GM18867 (cell line): ENCODE measurements at regions not wholly inside any gene's neighbourhood (a gene's known extent, or its start where the extent isn't known, plus 50 kb on each side); places are given as distances from the start of the nearest gene placed in this dataset.

Experiments used
- ATAC-seq: cut with Tn5 transposase; IDR thresholded peaks from one replicate; pipeline ENCODE4 v1.9.1; 2021; ENCODE audit warnings: mild to moderate bottlenecking, moderate library complexity; ENCODE audit not compliant: unreplicated experiment

- ATAC-seq = no peak
Measured at GRCh38 chr11:116231543-116231942, 541.2 kb downstream of the BUD13 start.

DNA sequence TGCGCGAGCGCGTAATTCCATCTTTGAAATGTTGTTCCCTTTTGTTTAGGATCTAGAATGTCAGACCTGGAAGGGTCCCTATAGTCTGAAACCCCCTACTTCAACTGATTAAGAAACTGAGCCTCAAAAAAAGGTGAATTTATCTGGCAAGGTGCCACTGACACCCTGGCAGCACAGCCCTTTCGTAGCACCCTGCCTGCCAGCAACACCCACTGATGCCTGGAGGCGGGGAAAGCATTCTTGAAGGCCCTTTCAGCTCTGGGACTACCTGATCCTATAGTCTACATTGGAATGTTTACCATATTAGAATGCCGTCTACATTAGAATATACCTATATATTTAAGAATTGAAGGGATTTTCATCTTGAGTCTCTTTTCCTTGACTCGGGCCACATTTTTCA is 542.3 kb downstream of the BUD13 start:
- ATAC-seq = no peak

- ATAC-seq = no peak
Measured at GRCh38 chr11:116229236-116229970, 543.4 kb downstream of the BUD13 start.

GRCh38 chr11:116226731-116227130 is 546.1 kb downstream of the BUD13 start:
- ATAC-seq = no peak

DNA sequence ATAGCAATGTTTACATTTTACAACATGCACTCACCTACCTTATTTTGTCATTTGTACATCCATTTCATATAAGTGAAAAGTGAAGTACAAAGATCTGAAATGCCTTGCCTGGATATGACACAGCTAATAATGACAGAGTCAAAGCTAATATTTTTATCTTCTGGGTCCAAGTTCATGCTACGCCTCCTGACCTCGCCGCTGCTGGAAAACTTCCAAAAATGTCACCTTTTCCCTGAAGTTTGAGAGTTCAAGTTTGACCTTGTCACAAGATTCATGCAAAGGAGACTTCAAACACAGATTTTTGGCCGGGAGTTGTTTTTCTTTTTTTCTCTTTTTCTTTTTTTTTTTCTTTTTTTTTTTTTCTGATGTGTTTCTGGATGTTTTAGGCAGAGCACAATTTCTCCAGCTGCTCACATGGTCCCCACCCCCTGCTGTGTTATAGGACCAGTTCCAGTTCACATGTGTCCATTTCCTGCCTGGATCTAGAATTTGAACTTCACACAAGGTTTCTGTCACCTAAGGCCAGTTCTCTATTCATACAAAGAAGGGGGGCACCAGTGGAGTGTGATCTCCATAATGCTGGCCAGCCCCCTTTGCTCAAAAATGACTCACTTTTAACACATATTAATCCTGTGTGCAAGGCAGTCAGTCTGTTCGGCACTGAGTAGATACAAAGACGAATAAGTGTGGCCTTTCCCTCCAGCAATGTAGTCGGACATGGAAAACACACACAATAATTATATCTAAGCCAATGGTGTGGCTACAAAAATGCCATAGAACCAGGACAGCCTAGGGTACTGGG is 546.8 kb downstream of the BUD13 start:
- ATAC-seq = no peak

- ATAC-seq = no peak
Measured at GRCh38 chr11:116225236-116225635, 547.6 kb downstream of the BUD13 start.

DNA sequence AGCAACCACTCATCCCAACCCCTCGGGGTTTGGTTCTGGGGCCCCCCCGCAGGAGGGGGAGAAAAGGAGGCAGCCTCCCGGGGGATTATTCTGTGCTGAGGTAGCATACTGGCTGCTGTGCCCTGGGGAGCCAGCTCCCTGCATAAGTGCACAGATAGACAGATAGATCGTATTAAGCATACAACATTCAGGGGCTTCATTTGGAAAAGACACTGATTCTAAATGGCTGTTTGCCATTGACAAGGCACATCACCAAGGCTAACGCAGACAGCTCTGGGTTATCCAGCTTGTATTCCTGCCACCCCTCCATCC is 547.9 kb downstream of the BUD13 start:
- no peak for ATAC-seq

GRCh38 chr11:116224154-116224888 is 548.5 kb downstream of the BUD13 start:
- peak; percentile 57 for ATAC-seq

- ATAC-seq = no peak
Measured at GRCh38 chr11:116221351-116221750, 551.4 kb downstream of the BUD13 start.

- ATAC-seq = no peak
Measured at GRCh38 chr11:116219171-116219635, 553.6 kb downstream of the BUD13 start.

DNA sequence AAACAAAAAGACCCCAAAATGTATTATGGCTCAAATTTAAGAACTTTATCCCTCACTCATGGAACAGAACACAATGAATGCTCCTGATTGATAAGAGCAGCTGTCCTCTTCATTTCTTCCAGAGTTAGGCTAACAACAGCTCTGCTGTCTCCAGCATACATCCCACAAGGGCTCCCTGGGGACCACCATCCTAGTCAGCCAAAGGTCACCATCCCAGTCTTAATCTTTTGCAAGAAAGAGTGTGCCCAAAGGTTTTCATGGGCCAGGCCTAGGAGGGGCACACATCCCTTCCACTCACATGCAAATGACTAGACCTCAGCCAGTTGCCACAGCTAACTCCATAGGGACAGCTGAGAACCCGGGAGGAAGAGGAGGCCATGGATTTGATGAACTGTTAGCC is 555.3 kb downstream of the BUD13 start:
- ATAC-seq = no peak

DNA sequence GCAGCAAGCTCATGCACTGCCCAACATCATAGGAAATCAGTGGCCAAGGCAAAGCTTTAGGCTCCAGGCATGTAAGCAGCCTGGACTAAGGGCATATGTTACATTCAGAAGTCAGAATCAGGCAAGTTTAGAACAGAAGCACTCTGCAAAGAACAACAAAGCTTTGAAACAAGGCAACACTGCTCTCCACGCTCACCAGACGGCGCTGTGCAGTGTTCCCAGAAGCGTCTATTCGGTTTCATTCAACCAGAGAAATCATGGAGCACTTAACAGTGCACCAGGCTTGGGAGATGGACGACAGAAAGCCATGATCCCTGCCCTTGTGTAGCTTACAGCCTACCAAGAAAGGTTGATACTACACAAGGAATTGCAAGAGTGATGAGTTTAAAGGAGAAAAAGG is 555.8 kb downstream of the BUD13 start:
- ATAC-seq = no peak

DNA sequence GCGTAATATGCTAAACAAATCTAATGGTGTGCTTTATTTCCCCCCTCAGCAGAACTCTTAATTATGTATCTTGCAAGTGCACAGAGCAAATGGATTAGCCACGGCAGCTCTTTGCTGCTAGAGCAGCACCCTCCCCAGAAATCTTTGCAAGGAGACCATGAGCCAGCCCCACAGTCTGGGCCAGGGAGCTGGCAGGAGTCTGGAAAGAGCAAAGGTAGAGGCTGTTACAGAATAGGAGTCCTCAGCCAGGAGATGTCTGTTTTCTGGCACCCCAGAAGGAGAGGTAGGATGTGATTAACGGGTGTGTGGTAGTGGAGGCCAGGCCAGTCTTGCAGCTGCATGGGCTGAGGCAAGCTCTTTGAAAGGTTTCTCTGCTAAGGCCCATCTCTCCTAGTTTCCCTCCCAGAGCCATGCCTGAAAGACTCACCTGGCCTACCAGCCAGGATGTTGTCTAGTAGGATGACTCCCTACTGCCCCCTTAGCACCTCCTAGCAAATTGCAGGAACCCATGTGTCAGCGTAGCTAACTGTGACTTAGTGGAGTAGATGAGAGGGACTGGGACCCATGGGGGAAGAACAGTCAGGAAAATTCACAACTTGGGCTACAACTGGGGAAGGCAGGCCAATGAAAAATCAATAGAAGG is 557.2 kb downstream of the BUD13 start:
- ATAC-seq = no peak

DNA sequence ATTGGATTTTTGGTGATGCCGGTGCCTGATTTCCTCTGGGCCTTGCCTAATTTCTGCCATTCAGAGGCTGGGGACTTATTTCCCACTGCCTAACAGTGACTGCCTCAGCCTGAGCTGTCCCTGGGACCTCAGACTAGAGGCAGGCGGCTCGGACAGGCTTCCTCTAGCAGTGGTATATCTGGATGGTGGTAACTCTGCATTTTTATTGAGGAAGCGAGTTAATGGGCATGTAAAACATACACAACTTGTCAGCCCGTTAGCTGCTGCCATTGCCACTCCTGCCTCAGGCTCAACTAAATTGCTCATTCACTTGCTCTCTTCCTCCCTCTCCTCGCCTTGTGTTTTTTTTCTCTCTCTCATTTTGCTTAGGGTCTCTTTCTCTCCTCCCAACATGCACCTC is 561.6 kb downstream of the BUD13 start:
- ATAC-seq = no peak

- no peak for ATAC-seq
Measured at GRCh38 chr11:116210663-116211062, 562.1 kb downstream of the BUD13 start.

GRCh38 chr11:116209255-116209654 is 563.5 kb downstream of the BUD13 start:
- ATAC-seq = no peak

- ATAC-seq = no peak
Measured at GRCh38 chr11:116207421-116208141, 565.2 kb downstream of the BUD13 start.

DNA sequence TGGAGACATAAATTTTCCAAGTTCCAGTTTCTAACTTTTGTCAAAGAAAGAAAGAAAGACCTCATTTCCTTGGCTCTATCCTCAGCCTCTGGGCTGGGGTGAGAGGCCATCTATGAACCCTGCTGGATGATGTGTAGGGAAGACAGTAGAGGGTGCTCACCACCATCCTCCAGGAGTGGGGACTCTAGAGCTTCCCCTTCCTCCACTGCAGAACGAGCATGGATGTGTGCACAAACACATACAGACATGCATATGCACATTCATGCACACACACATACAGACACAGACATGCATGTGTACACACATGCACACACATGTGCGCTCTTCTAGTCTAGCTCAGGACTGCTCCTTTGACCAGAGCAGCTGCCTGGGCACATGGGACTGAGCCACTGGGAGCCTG is 565.8 kb downstream of the BUD13 start:
- ATAC-seq = no peak

DNA sequence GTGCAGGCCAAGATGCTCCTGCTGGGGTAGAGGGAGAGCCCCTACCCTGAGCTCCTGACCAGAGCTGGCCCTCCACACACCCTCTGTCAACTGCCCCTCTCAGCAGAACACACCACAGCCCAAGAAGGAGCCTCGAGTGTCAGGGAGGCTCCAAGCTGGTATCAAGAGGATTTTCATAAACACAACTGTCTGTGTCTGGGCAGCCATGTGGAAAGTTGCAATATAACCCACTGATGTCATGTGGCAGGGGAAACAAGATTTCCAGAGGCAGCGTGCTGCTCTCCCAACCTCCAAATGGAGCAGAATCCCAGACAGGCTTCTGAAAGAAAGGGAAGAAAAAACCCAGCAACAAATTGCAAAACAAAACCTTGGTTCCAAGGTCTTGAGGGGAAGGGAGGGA is 569.9 kb downstream of the BUD13 start:
- no peak for ATAC-seq

DNA sequence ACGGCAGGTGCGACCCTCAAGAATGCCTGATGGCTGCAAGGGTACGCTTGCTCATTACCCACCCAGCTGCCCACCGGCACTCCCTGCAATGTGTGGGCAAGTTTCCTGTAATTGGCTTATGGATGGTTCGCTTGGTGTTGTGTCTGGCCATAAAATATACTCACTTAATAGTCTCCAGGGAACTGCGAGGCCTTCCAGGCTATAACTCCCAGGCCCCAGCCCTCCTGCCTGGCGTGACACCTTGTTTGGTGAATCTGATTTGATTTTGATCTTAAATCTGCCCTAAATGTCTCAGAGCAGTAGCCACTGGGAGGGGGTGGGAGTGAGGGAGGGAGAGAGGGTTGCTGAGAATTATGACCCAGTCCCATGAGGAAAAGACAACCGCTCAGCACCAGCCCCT is 572.2 kb downstream of the BUD13 start:
- ATAC-seq = no peak

DNA sequence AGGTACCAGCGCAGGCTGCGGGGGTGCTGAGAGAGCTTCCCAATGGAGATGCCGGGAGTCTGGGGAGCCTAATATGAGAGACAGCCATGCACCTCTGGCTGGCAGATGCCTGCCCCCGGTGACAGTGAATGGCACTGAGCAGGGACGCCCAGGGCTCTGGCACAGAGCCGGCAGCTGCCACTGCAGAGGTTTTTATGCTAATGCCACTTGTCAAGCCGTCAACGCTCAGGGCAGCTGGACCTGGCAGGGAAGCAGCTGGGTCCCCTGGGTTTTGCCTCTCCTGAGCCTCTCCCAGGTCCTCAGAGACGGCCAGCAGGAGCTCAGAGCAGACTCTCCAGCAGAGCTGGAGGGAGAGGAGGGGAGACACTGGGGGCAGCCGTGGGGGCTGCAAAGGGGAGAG is 573.6 kb downstream of the BUD13 start:
- no peak for ATAC-seq
